HG02852 (cell line): ENCODE measurements at regions not wholly inside any gene's neighbourhood (a gene's known extent, or its start where the extent isn't known, plus 50 kb on each side); places are given as distances from the start of the nearest gene placed in this dataset.
"Not testable (repeated sequence)": the region's sequence is repeated elsewhere in the genome, so short reads cannot be mapped to it uniquely, and the experiment has no call there.

Experiments
- ATAC-seq: cut with Tn5 transposase; IDR thresholded peaks from one replicate; pipeline ENCODE4 v1.9.1; 2021; ENCODE audit warnings: mild to moderate bottlenecking, moderate library complexity; ENCODE audit not compliant: unreplicated experiment

- ATAC-seq: not testable (repeated sequence)
These were observed 180.3 kb downstream of the TMEM121 start for GRCh38 chr14:105706701-105707019.

- not testable (repeated sequence) for ATAC-seq
These were observed 180.7 kb downstream of the TMEM121 start for GRCh38 chr14:105707099-105707498.

DNA sequence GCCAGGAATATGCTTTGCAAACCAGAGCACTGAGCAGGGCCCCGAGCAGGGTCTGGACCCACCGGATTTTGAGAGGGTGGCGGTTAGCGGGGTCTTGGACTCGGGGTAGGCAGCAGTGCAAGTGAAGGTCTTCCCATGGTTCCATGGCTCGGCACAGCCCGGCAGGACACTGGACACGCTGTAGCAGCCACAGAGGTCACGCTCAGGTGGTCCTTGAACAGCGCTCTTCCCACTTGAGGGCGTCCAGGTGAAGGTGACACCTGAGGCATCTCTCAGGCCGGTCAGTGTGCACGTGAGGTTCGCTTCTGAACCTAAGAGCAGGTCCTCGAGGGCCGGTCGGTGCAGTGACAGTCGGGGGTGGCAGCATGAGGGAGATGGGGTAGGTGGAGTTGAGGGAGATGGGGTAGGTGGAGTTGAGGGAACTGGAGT is 181.4 kb downstream of the TMEM121 start:
- ATAC-seq: not testable (repeated sequence)

DNA sequence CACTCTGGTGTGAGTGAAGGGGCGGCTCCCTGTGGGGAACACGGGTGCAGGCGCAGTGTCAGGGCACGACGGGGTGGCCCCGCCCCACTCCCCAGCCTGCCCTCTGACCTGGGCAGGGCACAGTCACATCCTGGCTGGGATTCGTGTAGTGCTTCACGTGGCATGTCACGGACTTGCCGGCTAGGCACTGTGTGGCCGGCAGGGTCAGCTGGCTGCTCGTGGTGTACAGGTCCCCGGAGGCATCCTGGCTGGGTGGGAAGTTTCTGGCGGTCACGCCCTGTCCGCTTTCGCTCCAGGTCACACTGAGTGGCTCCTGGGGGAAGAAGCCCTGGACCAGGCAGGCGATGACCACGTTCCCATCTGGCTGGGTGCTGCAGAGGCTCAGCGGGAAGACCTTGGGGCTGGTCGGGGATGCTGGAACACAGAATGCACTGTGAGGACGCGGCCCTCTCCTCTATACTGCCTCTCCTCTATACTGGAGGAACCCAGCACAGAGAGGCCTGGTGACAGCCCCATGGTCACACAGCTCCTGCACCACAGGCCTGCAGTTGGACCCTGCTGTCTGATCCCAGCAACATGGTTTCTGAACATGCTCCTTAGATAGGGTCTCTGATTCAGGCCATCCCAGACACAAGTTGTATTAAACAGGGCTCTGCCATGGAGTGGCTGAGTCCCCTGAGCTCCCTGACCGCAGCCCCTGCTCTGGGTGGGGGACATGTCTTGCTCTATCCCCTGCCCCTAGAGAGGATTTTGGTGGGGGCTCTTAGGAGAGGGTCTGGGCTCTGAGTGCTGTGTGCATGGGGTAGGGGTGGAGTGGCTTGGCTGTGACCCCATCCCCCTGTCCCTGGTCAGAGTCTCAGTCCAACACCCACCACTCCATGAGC is 182.1 kb downstream of the TMEM121 start:
- ATAC-seq: not testable (repeated sequence)

DNA sequence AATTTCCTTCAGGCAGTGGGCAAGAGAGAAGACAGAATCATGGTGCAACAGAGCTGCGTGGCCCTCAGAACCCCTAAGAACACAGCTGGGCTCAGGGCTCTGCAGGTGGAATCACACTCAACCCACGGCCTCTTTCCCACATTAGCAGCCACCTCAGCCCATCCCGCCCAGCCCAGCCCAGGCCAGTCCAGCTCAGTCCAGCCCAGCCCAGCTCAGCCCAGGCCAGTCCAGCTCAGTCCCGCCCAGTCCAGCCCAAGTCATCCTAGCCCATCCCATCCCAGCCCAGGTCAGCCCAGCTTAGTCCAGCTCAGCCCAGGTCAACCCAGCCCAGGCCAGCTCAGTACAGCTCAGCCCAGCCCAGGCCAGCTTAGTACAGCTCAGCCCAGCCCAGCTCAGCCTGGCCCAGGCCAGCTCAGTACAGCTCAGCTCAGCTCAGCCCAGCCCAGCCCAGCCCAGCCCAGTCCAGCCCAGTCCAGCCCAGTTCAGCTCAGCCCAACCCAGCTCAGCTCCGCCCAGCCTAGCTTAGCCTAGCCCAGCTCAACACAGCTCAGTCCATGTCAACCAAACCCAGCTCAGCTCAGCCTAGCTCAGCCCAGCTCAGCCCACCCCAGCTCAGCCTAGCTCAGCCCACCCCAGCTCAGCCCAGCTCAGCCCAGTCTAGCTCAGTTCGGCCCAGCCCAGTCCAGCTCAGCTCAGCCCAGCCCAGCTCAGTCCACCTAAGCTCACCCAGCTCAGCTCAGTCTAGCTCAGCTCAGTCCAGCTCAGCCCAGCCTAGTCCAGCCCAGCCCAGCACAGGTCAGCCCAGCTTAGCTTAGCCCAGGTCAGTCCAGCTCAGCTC is 183.1 kb downstream of the TMEM121 start:
- ATAC-seq: no peak

DNA sequence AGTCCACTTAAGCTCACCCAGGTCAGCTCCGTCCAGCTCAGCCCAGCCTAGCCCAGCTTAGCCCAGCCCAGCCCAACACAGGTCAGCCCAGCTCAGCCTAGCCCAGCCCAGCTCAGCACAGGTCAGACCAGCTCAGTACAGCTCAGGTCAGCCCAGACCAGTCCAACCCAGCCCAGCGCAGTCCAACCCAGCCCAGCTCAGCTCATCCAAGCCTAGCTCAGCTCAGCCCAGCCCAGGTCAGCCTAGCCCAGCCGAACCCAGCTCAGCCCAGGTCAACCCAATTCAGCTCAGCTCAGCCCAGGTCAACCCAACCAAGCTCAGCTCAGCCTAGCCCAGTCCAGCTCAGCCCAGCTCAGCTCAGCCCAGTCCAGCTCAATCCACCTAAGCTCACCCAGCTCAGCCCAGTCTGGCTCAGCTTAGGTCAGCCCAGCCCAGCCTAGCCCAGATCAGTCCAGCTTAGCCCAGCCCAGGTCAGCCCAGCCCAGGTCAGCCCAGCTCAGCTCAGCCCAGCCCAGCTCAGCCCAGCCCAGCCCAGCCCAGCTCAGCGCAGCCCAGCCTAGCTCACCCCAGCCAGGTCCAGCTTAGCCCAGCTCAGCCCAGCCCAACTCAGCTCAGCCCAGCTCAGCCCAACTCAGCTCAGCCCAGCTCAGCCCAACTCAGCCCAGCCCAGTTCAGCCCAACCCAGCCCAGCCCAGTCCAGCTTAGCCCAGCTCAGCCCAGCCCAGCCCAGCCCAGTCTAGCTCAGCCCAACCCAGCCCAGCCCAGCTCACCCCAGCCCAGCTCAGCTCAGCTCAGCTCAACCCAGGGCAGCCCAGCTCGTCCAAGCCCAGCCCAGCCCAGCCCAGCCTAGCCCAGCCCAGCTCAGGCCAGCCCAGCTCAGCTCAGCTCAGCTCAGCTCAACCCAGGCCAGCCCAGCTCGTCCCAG is 184.0 kb downstream of the TMEM121 start:
- no peak for ATAC-seq

- ATAC-seq: no peak
These were observed 184.7 kb downstream of the TMEM121 start for GRCh38 chr14:105711044-105711620.

- no peak for ATAC-seq
These were observed 185.6 kb downstream of the TMEM121 start for GRCh38 chr14:105711841-105712460.

- not testable (repeated sequence) for ATAC-seq
These were observed 186.3 kb downstream of the TMEM121 start for GRCh38 chr14:105712670-105713069.

DNA sequence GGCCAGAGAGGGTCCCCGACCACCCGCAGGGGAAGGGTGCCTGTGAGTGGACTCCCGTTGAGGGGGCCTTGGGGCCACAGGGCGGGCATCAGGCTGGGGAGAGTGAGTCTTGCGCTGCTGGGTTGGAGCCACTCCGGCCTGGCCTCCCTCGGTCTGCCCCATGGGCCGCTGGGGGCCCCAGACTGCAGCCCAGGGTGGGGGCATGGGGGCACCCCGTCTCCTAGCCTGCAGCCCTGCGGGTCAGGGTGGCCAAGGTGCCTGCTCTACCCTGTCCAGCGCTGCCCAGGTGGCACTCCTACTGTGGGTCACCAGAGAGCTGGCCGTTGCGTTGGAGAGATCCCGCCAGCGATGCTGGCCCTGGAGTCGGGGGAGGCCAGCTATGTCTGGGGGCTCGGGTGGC is 186.8 kb downstream of the TMEM121 start:
- ATAC-seq: not testable (repeated sequence)

GRCh38 chr14:105713836-105714235 is 187.5 kb downstream of the TMEM121 start:
- ATAC-seq: not testable (repeated sequence)

DNA sequence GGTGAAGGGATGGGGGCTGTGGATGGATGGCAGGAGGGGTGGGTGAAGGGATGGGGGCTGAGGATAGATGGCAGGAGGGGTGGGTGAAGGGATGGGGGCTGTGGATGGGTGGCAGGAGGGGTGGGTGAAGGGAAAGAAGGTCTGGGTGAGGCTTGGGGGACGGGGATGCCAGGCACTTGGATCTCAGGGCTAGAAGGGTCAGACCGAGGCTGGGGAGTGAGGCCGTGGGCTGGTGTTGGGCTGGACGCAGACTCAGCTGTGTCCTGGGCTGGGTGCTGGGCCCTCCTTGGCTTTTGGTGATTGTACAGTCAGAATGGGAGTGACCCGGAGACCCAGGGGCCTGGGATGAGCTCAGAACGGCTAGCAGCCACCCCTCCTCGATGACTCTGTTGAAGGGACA is 192.4 kb downstream of the TMEM121 start:
- ATAC-seq: not testable (repeated sequence)

DNA sequence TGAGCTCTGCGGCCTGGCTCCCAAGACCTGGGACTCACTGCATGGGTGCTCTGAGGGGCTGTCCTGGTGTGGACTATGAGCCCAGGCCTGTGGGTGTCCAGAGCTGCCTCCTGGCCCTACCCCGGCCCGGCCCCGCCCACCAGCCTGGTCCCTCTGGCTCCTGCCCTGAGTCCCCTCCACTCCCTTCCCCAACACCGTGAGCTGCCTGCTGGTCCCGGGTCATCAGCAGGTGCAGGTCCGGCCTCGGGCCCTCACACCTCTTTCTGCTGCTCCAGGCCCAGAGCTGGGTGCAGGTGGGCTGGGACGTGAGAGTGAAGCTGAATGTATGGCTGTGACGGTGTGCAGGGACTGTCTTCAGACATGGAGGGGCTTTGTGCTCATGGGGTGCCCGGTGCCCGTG is 193.7 kb downstream of the TMEM121 start:
- ATAC-seq: not testable (repeated sequence)

DNA sequence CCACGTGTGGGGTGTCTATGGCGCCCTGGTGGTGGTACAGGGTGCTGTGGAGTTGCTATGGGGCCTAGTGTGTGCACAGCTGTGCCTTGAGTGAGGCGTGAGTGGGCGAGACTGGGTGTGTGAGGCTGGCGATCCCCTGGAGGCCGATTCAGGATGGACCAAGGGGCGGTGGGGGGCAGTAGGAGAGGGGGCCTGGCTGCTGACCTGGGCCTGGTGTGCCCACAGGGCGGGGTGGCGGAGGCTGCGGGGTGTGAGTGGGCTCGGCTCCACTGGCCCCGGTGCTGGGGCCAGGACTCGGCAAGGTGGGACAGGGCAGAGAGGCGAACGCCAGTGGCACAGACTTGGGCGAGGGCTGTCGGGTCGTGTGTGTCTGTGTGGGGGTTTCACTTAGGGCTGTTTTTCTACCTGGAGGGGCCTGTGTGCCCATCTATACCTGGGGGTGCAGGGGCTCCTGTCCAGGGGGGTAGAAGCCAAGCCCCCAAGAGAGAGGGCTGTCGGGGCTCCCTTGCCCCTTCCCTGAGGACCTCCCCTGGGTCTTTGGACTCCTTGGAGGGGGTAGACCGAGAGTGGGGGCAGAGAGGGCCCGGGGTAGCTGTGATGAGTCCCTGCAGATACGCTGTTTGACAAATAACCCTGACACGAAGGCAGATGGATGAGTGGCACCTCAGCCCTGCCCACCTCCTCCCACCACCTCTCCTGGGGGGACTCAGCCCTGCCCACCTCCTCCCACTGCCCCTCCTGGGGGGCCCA is 194.6 kb downstream of the TMEM121 start:
- ATAC-seq: not testable (repeated sequence)

GRCh38 chr14:105721602-105721970 is 195.2 kb downstream of the TMEM121 start:
- ATAC-seq: not testable (repeated sequence)

- ATAC-seq: not testable (repeated sequence)
These were observed 195.8 kb downstream of the TMEM121 start for GRCh38 chr14:105721996-105722709.

GRCh38 chr14:105723271-105723670 is 196.9 kb downstream of the TMEM121 start:
- not testable (repeated sequence) for ATAC-seq

GRCh38 chr14:105723776-105724175 is 197.4 kb downstream of the TMEM121 start:
- ATAC-seq: not testable (repeated sequence)
